SK-N-SH treated with all-trans-retinoic acid at 6 μM for 48 hours (cell line): ENCODE measurements at regions not wholly inside any gene's neighbourhood (a gene's known extent, or its start where the extent isn't known, plus 50 kb on each side); places are given as distances from the start of the nearest gene placed in this dataset.

ENCODE experiments used
- ATAC-seq: fragments of 200-7000 bp; cut with Tn5 transposase; 3 replicates; pipeline ENCODE4 v1.9.1; 2020; ENCODE audit warnings: mild to moderate bottlenecking, moderate library complexity
- ARNTL ChIP-seq: fragments of 450-650 bp; formaldehyde crosslinking; IDR thresholded peaks from 2 replicates; pipeline ENCODE4 v1.5.0; 2020; ENCODE audit warnings: low read depth, mild to moderate bottlenecking, moderate library complexity, borderline replicate concordance
- CSRNP3 ChIP-seq: fragments of 250-450 bp; sonication (Bioruptor Pico); IDR thresholded peaks from 2 replicates; pipeline ENCODE4 v1.5.1; 2021; ENCODE audit warnings: mild to moderate bottlenecking, moderate library complexity
- ESRRG ChIP-seq: fragments of 250-450 bp; sonication (Bioruptor Pico); IDR thresholded peaks from 2 replicates; pipeline ENCODE4 v1.6.1; 2021; ENCODE audit warnings: mild to moderate bottlenecking
- OSR1 ChIP-seq: fragments of 250-450 bp; sonication (Bioruptor Pico); IDR thresholded peaks from 2 replicates; pipeline ENCODE4 v1.8.0; 2022; ENCODE audit warnings: moderate library complexity, mild to moderate bottlenecking, inconsistent platforms
- PATZ1 ChIP-seq: fragments of 250-450 bp; sonication (Bioruptor Pico); IDR thresholded peaks from 2 replicates; pipeline ENCODE4 v1.8.0; 2020; ENCODE audit warnings: mild to moderate bottlenecking, moderate library complexity, borderline replicate concordance
- POU6F1 ChIP-seq: fragments of 250-450 bp; sonication (Bioruptor Pico); IDR thresholded peaks from 2 replicates; pipeline ENCODE4 v1.8.0; 2021; ENCODE audit warnings: low read depth, mild to moderate bottlenecking, moderate library complexity, borderline replicate concordance
- RARB ChIP-seq: fragments of 250-450 bp; sonication (Bioruptor Pico); IDR thresholded peaks from 2 replicates; pipeline ENCODE4 v1.8.0; 2021; ENCODE audit warnings: mild to moderate bottlenecking, moderate library complexity
- SNAI2 ChIP-seq: fragments of 250-450 bp; sonication (Bioruptor Pico); IDR thresholded peaks from 2 replicates; pipeline ENCODE4 v1.5.0; 2020; ENCODE audit warnings: mild to moderate bottlenecking, moderate library complexity
- TCF4 ChIP-seq: fragments of 250-450 bp; sonication (Bioruptor Pico); IDR thresholded peaks from 2 replicates; pipeline ENCODE4 v1.8.0; 2021; ENCODE audit warnings: mild to moderate bottlenecking, moderate library complexity, borderline replicate concordance
- ZC3H10 ChIP-seq: fragments of 250-450 bp; sonication (Bioruptor Pico); IDR thresholded peaks from 2 replicates; pipeline ENCODE4 v1.5.1; 2021; ENCODE audit warnings: mild to moderate bottlenecking, moderate library complexity
- ZFP3 ChIP-seq: fragments of 250-450 bp; sonication (Bioruptor Pico); IDR thresholded peaks from 2 replicates; pipeline ENCODE4 v1.5.0; 2020; ENCODE audit warnings: mild to moderate bottlenecking, moderate library complexity
- ZFP30 ChIP-seq: fragments of 450-650 bp; formaldehyde crosslinking; IDR thresholded peaks from 2 replicates; pipeline ENCODE4 v1.5.0; 2022; ENCODE audit warnings: mild to moderate bottlenecking, moderate library complexity
- ZNF565 ChIP-seq: fragments of 450-650 bp; formaldehyde crosslinking; conservative IDR thresholded peaks from 2 replicates; pipeline ENCODE4 v1.5.0; 2020; ENCODE audit warnings: low read depth, mild to moderate bottlenecking, moderate library complexity
- ZNF70 ChIP-seq: fragments of 450-650 bp; formaldehyde crosslinking; IDR thresholded peaks from 2 replicates; pipeline ENCODE4 v1.5.0; 2020; ENCODE audit warnings: mild to moderate bottlenecking, moderate library complexity
- TF ChIP-seq, protein P1 (sequence below): fragments of 250-450 bp; sonication (Bioruptor Pico); IDR thresholded peaks from 2 replicates; pipeline ENCODE4 v1.5.0; 2020; ENCODE audit warnings: mild to moderate bottlenecking, moderate library complexity
- TF ChIP-seq, protein P2 (sequence below): fragments of 250-450 bp; sonication (Bioruptor Pico); IDR thresholded peaks from 2 replicates; pipeline ENCODE4 v1.5.1; 2020; ENCODE audit warnings: low read depth, mild to moderate bottlenecking, moderate library complexity

DNA sequence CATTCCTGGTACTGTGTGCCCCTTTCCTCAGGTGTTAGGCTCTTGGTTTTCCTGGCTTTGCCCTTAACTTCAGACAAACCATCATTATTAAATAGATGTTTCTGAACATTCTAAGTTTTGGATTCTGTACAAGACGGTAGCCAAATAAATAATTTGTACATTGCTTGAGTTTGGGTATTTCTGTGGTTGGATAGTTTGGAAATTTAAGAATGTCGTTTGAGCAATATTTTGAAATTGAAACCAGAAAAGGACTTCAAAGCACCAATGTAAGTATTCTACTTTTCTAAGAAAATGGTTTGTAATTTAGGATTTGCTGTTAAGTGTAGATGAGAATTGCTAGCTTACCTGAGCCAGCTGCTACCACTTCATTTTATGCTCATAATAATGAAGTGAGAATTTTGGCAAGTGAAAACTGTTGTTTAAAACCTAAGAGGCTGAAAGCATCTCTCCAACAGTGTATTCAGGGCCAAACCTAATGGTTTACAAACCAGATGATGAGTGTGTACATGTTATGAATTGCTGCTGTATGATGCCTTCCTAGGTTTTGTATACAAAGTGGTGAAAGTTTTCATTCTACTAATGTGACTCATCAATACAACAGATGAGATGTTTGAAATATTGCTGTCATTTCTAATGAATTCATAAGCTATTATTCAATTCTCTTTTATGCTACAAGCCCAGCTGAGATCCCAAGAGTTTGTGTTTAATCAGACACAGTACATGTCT is 181.5 kb upstream of the PRKD1 start:
- TF ChIP-seq, protein P1, sequence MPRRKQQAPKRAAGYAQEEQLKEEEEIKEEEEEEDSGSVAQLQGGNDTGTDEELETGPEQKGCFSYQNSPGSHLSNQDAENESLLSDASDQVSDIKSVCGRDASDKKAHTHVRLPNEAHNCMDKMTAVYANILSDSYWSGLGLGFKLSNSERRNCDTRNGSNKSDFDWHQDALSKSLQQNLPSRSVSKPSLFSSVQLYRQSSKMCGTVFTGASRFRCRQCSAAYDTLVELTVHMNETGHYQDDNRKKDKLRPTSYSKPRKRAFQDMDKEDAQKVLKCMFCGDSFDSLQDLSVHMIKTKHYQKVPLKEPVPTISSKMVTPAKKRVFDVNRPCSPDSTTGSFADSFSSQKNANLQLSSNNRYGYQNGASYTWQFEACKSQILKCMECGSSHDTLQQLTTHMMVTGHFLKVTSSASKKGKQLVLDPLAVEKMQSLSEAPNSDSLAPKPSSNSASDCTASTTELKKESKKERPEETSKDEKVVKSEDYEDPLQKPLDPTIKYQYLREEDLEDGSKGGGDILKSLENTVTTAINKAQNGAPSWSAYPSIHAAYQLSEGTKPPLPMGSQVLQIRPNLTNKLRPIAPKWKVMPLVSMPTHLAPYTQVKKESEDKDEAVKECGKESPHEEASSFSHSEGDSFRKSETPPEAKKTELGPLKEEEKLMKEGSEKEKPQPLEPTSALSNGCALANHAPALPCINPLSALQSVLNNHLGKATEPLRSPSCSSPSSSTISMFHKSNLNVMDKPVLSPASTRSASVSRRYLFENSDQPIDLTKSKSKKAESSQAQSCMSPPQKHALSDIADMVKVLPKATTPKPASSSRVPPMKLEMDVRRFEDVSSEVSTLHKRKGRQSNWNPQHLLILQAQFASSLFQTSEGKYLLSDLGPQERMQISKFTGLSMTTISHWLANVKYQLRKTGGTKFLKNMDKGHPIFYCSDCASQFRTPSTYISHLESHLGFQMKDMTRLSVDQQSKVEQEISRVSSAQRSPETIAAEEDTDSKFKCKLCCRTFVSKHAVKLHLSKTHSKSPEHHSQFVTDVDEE: no peak
- no peak for TF ChIP-seq SNAI2 (CRISPR knock-in tag)
- TF ChIP-seq RARB: no peak
- TF ChIP-seq ARNTL (CRISPR knock-in tag): no peak
- no peak for TF ChIP-seq TCF4 (CRISPR knock-in tag)
- no peak for TF ChIP-seq ZFP30 (CRISPR knock-in tag)
- no peak for ATAC-seq

- ATAC-seq: no peak
- no peak for TF ChIP-seq RARB
- no peak for TF ChIP-seq CSRNP3
- no peak for TF ChIP-seq ESRRG (CRISPR knock-in tag)
- TF ChIP-seq ZC3H10 (CRISPR knock-in tag): no peak
- TF ChIP-seq TCF4 (CRISPR knock-in tag): no peak
- TF ChIP-seq, protein P1: no peak
- TF ChIP-seq ZNF565 (CRISPR knock-in tag): no peak
- no peak for TF ChIP-seq SNAI2 (CRISPR knock-in tag)
- TF ChIP-seq ZFP30 (CRISPR knock-in tag): no peak
- TF ChIP-seq PATZ1 (CRISPR knock-in tag): no peak
- TF ChIP-seq POU6F1 (CRISPR knock-in tag): no peak
- TF ChIP-seq, protein P2, sequence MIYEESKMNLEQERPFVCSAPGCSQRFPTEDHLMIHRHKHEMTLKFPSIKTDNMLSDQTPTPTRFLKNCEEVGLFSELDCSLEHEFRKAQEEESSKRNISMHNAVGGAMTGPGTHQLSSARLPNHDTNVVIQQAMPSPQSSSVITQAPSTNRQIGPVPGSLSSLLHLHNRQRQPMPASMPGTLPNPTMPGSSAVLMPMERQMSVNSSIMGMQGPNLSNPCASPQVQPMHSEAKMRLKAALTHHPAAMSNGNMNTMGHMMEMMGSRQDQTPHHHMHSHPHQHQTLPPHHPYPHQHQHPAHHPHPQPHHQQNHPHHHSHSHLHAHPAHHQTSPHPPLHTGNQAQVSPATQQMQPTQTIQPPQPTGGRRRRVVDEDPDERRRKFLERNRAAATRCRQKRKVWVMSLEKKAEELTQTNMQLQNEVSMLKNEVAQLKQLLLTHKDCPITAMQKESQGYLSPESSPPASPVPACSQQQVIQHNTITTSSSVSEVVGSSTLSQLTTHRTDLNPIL (CRISPR knock-in tag): no peak
- no peak for TF ChIP-seq OSR1 (CRISPR knock-in tag)
- TF ChIP-seq ZFP3: no peak
- no peak for TF ChIP-seq ZNF70 (CRISPR knock-in tag)
- TF ChIP-seq ARNTL (CRISPR knock-in tag): no peak
Measured at GRCh38 chr14:30114051-30114450, 186.4 kb upstream of the PRKD1 start.

DNA sequence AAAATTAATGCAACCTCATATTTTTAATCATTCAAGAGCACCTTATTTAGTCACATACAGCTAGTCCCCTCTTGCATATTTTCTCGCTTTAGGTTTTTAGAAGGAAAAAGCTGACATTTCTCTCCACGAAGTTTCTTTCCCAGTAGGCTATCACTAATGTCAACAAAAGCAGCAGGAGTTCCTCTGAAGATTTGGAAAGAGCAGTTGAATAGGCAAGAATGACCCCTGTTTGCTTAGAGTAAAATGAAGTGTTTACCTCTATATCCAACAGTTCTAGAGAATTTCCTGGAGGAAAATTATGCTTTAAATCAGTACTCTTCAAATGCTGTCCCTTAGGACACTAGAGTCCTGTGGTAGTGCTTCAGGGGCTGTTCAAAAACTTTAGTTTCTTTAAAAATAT is 188.1 kb upstream of the PRKD1 start:
- ATAC-seq: no peak
- TF ChIP-seq ZNF70 (CRISPR knock-in tag): no peak
- no peak for TF ChIP-seq RARB
- no peak for TF ChIP-seq PATZ1 (CRISPR knock-in tag)
- TF ChIP-seq CSRNP3: no peak
- no peak for TF ChIP-seq ZNF565 (CRISPR knock-in tag)
- TF ChIP-seq, protein P1: no peak
